ENCODE measurements at regions not wholly inside any gene's neighbourhood (a gene's known extent, or its start where the extent isn't known, plus 50 kb on each side); places are given as distances from the start of the nearest gene placed in this dataset.
"Not testable (repeated sequence)": the region's sequence is repeated elsewhere in the genome, so short reads cannot be mapped to it uniquely, and the experiment has no call there.

DNA sequence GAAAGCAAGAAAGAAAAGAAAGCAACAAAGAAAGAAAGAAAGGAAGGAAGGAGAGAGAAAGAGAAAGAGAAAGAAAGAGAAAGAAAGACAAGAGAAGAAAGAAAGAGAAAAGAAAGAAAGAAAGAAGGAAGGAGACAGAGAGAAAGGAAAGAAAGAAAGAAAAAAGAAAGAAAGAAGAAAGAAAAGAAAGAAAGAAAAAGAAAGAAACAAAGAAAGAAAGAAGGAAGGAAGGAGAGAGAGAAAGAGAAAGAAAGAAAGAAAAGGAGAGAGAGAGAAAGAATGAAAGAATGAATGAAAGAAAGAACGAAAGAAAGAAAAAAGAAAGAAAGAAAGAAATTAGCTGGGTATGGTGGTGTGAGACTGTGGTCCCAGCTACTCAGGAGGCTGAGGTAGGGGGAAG lies 400.1 kb upstream of the MDGA2 start:
- Mint-ChIP-seq H3K27ac (ENCODE audit: unreplicated experiment) (no peak overlapping the region), H3K36me3 (ENCODE audit: low read depth, unreplicated experiment) (no peaks in the 10 kb centered on the region), H3K9me3 (ENCODE audit: unreplicated experiment) (no peaks in the 10 kb centered on the region), H3K4me1 (ENCODE audit: unreplicated experiment) (no peaks in the 10 kb centered on the region), H3K4me3 (ENCODE audit: unreplicated experiment) (no peak overlapping the region), H3K27me3 (ENCODE audit: unreplicated experiment) (peaks cover 1% of the 10 kb centered on the region)
- TF ChIP-seq, protein P1, sequence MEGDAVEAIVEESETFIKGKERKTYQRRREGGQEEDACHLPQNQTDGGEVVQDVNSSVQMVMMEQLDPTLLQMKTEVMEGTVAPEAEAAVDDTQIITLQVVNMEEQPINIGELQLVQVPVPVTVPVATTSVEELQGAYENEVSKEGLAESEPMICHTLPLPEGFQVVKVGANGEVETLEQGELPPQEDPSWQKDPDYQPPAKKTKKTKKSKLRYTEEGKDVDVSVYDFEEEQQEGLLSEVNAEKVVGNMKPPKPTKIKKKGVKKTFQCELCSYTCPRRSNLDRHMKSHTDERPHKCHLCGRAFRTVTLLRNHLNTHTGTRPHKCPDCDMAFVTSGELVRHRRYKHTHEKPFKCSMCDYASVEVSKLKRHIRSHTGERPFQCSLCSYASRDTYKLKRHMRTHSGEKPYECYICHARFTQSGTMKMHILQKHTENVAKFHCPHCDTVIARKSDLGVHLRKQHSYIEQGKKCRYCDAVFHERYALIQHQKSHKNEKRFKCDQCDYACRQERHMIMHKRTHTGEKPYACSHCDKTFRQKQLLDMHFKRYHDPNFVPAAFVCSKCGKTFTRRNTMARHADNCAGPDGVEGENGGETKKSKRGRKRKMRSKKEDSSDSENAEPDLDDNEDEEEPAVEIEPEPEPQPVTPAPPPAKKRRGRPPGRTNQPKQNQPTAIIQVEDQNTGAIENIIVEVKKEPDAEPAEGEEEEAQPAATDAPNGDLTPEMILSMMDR (IDR thresholded peaks at IDR 0.05; ENCODE audit: unreplicated experiment): no peak
- no peak for DNase-seq (ENCODE audit: low spot score)

DNA sequence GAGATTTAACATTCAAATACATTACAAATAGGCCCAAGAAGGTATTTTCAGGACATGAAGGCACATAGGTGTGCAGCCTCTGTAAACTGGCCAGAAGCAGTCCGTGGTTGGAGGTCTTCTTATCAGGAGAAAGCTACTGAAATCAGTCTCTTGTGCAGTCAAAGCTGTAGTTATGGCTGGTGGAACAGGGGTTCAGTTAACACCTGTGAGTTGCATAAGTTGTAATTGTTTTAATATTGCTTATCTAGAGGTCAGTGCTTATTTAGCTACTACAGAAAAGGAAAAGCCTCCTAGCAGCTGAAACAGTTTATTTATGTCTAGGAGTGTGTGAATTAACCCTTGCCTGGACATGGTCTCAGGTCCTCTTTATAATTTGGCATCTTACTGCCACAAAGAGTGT lies 377.6 kb upstream of the MDGA2 start:
- Mint-ChIP-seq H3K36me3 (ENCODE audit: low read depth, unreplicated experiment) (no peaks in the 10 kb centered on the region), H3K27me3 (ENCODE audit: unreplicated experiment) (no peaks in the 10 kb centered on the region), H3K27ac (ENCODE audit: unreplicated experiment) (no peak overlapping the region), H3K4me1 (ENCODE audit: unreplicated experiment) (no peaks in the 10 kb centered on the region), H3K9me3 (ENCODE audit: unreplicated experiment) (no peaks in the 10 kb centered on the region), H3K4me3 (ENCODE audit: unreplicated experiment) (no peak overlapping the region)
- no peak for DNase-seq (ENCODE audit: low spot score)
- TF ChIP-seq, protein P1 (IDR thresholded peaks at IDR 0.05; ENCODE audit: unreplicated experiment): no peak

DNA sequence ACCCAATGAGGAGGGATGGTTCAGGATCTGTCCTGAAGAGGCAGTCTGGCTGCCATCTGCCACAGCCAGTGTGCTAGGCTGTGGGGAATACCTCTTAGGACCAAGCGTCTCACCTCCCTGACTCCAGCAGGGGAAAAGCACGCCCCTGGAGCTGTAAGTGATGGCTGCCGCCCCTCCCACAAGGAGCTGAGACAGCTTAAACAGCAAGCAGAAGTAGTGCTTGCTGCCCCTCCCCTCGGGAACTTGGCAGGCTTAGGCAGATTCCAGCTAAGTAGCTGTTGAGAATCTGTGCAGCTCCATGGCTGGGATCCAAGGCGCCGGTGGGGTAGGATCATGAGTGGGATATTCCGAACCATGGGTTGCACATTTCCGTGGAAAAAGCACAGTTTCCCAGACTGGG lies 360.4 kb upstream of the MDGA2 start:
- no peak for DNase-seq (ENCODE audit: low spot score)
- H3K27me3 Mint-ChIP-seq (ENCODE audit: unreplicated experiment): no peaks in the 10 kb centered on the region
- H3K27ac Mint-ChIP-seq (ENCODE audit: unreplicated experiment): no peak overlapping the region
- H3K36me3 Mint-ChIP-seq (ENCODE audit: low read depth, unreplicated experiment): no peaks in the 10 kb centered on the region
- H3K4me3 Mint-ChIP-seq (ENCODE audit: unreplicated experiment): no peak overlapping the region
- H3K9me3 Mint-ChIP-seq (ENCODE audit: unreplicated experiment): no peaks in the 10 kb centered on the region
- TF ChIP-seq, protein P1 (IDR thresholded peaks at IDR 0.05; ENCODE audit: unreplicated experiment): no peak
- no peaks in the 10 kb centered on the region for H3K4me1 Mint-ChIP-seq (ENCODE audit: unreplicated experiment)

DNA sequence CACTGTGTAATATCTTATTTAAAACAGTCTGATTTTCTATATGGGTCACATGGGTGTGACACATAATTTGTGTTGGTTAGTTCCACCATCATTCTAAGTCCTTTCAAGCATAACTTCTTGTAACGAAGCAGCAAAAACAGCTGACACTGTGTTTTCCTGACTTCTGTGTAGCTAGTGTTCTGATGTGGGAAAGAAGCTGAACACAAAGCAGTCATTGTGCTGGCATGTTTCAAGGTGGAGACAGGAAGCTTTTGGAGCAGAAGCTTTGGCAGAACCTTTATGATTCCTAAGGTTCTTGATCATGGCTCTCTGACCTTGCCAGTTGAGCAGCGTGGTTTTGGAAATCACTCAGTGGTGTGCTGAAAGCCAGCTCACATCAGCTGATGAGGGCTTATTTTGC lies 351.7 kb upstream of the MDGA2 start:
- Mint-ChIP-seq H3K36me3 (ENCODE audit: low read depth, unreplicated experiment) (no peaks in the 10 kb centered on the region), H3K4me1 (ENCODE audit: unreplicated experiment) (no peaks in the 10 kb centered on the region), H3K27ac (ENCODE audit: unreplicated experiment) (no peak overlapping the region), H3K9me3 (ENCODE audit: unreplicated experiment) (no peaks in the 10 kb centered on the region), H3K4me3 (ENCODE audit: unreplicated experiment) (no peak overlapping the region), H3K27me3 (ENCODE audit: unreplicated experiment) (no peaks in the 10 kb centered on the region)
- TF ChIP-seq, protein P1 (IDR thresholded peaks at IDR 0.05; ENCODE audit: unreplicated experiment): no peak
- no peak for DNase-seq (ENCODE audit: low spot score)

DNA sequence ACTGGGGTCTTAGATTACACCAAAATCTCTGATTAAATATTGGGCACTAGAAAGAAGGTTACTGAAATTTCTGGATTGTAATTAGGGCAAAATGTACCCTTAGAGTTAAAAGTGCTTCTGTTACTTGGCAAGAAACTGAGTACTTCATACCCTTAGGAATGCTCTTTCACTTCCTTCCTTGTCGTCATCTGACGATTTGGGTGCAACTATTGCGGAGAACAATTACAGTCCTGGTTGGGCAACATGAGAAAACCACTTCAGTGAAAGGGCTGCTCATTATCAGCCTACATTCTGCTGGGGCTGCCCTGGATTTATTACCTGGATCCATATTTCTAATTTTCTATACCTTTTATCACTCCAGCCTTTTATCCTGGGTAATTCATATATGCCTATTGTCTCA lies 348.5 kb upstream of the MDGA2 start:
- Mint-ChIP-seq H3K4me3 (ENCODE audit: unreplicated experiment) (no peak overlapping the region), H3K4me1 (ENCODE audit: unreplicated experiment) (no peaks in the 10 kb centered on the region), H3K9me3 (ENCODE audit: unreplicated experiment) (no peaks in the 10 kb centered on the region), H3K27me3 (ENCODE audit: unreplicated experiment) (no peaks in the 10 kb centered on the region), H3K36me3 (ENCODE audit: low read depth, unreplicated experiment) (no peaks in the 10 kb centered on the region), H3K27ac (ENCODE audit: unreplicated experiment) (no peak overlapping the region)
- TF ChIP-seq, protein P1 (IDR thresholded peaks at IDR 0.05; ENCODE audit: unreplicated experiment): no peak
- DNase-seq (ENCODE audit: low spot score): no peak

DNA sequence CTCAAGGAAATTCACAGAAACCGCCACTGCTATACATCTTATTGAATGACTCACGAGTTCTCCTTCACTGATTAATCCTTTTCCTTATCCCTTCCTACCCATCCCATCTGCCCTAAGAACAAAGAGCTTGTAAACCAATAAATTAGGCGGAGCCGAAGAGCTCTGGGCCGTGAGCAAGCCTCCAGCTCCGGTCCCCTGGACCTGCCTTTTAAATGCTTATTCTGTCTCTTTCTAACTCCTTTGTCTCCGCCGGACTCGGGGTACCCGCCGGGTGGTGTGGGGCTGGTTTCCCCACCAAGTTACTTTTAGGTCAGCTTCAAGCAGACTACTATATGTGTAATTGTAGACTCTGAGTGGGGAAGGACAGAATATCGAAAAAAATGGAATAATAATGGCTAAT lies 336.1 kb upstream of the MDGA2 start:
- H3K4me3 Mint-ChIP-seq (ENCODE audit: unreplicated experiment); DNase-seq (ENCODE audit: low spot score); H3K27ac Mint-ChIP-seq (ENCODE audit: unreplicated experiment); H3K36me3 Mint-ChIP-seq (ENCODE audit: low read depth, unreplicated experiment); H3K27me3 Mint-ChIP-seq (ENCODE audit: unreplicated experiment); H3K9me3 Mint-ChIP-seq (ENCODE audit: unreplicated experiment); H3K4me1 Mint-ChIP-seq (ENCODE audit: unreplicated experiment): not testable (repeated sequence)

All from endothelial cell (in vitro differentiated cells).